H1 (cell line): ENCODE measurements at regions not wholly inside any gene's neighbourhood (a gene's known extent, or its start where the extent isn't known, plus 50 kb on each side); places are given as distances from the start of the nearest gene placed in this dataset.

Experiments
- SIX5 ChIP-seq: IDR thresholded peaks from 2 replicates; pipeline ENCODE4 v1.6.1; 2011; ENCODE audit warnings: mild to moderate bottlenecking, low read depth, low read length
- TF ChIP-seq, protein P1 (sequence below): fragments of 300-600 bp; sonication (generic); IDR thresholded peaks from 2 replicates; pipeline ENCODE4 v1.7.1; 2012; ENCODE audit warnings: low read length, moderate library complexity, mild to moderate bottlenecking, inconsistent platforms; ENCODE audit not compliant: insufficient replicate concordance

DNA sequence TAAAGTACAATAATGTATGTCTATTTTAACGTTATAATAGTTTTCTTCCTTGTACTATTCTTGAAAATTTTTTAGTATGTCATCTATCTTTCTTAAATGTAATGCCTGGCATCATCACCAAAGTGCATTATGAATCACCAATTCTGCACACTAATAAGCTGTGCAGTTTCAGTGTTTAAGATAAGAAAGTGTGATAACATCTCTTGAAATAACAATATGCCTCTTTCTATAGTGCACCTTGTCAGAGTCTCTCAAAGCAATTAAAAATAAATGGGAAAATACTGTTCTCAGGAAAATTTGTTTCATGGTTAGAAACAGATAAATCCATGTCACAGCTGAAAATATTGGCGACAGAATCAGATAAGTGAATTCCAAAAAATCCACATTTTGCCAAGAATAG is 457.4 kb upstream of the PCDH10 start (continued):
- TF ChIP-seq, protein P1, sequence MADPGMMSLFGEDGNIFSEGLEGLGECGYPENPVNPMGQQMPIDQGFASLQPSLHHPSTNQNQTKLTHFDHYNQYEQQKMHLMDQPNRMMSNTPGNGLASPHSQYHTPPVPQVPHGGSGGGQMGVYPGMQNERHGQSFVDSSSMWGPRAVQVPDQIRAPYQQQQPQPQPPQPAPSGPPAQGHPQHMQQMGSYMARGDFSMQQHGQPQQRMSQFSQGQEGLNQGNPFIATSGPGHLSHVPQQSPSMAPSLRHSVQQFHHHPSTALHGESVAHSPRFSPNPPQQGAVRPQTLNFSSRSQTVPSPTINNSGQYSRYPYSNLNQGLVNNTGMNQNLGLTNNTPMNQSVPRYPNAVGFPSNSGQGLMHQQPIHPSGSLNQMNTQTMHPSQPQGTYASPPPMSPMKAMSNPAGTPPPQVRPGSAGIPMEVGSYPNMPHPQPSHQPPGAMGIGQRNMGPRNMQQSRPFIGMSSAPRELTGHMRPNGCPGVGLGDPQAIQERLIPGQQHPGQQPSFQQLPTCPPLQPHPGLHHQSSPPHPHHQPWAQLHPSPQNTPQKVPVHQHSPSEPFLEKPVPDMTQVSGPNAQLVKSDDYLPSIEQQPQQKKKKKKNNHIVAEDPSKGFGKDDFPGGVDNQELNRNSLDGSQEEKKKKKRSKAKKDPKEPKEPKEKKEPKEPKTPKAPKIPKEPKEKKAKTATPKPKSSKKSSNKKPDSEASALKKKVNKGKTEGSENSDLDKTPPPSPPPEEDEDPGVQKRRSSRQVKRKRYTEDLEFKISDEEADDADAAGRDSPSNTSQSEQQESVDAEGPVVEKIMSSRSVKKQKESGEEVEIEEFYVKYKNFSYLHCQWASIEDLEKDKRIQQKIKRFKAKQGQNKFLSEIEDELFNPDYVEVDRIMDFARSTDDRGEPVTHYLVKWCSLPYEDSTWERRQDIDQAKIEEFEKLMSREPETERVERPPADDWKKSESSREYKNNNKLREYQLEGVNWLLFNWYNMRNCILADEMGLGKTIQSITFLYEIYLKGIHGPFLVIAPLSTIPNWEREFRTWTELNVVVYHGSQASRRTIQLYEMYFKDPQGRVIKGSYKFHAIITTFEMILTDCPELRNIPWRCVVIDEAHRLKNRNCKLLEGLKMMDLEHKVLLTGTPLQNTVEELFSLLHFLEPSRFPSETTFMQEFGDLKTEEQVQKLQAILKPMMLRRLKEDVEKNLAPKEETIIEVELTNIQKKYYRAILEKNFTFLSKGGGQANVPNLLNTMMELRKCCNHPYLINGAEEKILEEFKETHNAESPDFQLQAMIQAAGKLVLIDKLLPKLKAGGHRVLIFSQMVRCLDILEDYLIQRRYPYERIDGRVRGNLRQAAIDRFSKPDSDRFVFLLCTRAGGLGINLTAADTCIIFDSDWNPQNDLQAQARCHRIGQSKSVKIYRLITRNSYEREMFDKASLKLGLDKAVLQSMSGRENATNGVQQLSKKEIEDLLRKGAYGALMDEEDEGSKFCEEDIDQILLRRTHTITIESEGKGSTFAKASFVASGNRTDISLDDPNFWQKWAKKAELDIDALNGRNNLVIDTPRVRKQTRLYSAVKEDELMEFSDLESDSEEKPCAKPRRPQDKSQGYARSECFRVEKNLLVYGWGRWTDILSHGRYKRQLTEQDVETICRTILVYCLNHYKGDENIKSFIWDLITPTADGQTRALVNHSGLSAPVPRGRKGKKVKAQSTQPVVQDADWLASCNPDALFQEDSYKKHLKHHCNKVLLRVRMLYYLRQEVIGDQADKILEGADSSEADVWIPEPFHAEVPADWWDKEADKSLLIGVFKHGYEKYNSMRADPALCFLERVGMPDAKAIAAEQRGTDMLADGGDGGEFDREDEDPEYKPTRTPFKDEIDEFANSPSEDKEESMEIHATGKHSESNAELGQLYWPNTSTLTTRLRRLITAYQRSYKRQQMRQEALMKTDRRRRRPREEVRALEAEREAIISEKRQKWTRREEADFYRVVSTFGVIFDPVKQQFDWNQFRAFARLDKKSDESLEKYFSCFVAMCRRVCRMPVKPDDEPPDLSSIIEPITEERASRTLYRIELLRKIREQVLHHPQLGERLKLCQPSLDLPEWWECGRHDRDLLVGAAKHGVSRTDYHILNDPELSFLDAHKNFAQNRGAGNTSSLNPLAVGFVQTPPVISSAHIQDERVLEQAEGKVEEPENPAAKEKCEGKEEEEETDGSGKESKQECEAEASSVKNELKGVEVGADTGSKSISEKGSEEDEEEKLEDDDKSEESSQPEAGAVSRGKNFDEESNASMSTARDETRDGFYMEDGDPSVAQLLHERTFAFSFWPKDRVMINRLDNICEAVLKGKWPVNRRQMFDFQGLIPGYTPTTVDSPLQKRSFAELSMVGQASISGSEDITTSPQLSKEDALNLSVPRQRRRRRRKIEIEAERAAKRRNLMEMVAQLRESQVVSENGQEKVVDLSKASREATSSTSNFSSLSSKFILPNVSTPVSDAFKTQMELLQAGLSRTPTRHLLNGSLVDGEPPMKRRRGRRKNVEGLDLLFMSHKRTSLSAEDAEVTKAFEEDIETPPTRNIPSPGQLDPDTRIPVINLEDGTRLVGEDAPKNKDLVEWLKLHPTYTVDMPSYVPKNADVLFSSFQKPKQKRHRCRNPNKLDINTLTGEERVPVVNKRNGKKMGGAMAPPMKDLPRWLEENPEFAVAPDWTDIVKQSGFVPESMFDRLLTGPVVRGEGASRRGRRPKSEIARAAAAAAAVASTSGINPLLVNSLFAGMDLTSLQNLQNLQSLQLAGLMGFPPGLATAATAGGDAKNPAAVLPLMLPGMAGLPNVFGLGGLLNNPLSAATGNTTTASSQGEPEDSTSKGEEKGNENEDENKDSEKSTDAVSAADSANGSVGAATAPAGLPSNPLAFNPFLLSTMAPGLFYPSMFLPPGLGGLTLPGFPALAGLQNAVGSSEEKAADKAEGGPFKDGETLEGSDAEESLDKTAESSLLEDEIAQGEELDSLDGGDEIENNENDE = no peak
- no peak for TF ChIP-seq SIX5
